ENCODE measurements at regions not wholly inside any gene's neighbourhood (a gene's known extent, or its start where the extent isn't known, plus 50 kb on each side); places are given as distances from the start of the nearest gene placed in this dataset.

DNA sequence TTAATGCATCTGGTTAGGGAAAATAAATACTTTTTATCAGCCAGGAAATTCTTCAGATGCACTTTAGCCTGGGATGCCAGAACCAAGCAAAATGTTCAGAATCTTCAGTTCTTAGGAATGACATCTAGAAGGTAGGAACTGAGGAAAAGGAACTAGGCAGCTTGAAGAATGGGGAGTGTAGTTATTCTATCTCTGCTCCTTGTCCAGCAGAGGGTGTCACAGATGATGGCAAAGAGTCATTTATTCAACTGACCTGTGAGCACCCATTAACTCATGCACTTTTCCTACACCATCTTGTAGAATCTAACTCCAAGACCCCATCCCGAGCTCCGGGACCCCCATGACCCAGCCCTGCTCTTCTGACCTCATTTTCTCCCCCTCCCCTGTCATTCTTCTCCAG lies 122.1 kb upstream of the ISX start:
- DNase-seq = no peak

GRCh38 chr22:34946339-34946985 lies 119.5 kb upstream of the ISX start:
- no peak for DNase-seq

GRCh38 chr22:34950489-34950888 lies 115.5 kb upstream of the ISX start:
- DNase-seq = no peak

GRCh38 chr22:34951212-34951611 lies 114.7 kb upstream of the ISX start:
- no peak for DNase-seq

DNA sequence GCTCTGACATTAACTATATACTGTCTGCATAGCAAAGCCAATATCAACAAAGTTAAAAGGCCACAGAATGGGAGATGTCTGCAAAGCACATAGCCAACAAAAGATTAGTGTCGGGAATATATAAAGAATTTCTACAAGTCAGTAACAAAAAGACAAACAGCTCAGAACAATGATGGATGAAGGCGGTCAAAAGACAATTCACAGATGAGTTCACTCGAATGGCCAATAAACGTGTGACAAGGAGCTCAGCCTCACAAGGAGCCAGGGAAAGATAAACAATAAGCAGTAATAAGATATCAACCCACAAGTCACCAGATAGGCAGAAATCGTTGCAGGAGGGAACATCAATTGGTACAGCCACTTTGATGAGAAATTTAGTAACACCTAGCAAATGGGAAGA lies 106.0 kb upstream of the ISX start:
- DNase-seq = no peak

- no peak for DNase-seq
Observed at GRCh38 chr22:34966980-34967565, 98.9 kb upstream of the ISX start.

DNA sequence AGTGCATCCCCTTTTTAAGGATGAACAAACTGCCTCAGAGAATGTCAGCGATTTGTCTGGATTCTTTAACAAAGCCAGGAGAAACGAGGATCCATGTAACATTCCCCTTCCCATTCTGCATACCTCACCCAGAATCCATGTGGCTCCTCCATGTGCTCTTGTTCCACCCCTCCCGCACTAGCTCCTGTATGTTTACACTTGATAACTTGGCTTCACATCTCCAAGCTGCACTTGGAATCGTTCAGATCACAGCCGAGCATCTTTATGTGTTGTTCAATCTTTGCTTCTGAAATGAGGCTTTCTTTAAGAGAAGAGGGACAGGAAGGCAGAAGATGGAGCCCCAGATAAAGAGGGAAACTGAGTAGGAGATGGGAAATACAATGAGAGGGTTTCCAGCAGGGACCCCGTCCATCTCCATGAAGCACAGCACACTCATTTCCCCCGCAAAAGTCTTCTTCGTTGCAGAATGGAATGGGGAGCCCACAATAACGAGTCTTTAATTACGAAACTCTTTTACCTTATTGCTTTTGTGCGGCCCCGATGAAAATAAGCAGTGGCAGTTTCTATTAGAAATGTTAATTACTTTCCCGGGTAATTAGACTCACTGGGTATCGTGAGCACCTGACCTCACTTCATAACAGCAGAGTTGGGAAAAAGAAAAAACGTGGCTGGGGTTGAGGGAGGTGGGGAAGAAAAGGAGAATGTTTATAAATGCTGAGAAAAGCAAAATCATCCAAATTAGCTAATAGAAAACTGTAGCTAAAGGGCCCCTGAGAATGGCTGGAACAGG lies 96.8 kb upstream of the ISX start:
- no peak for DNase-seq

GRCh38 chr22:34971456-34971855 lies 94.5 kb upstream of the ISX start:
- no peak for DNase-seq

GRCh38 chr22:34972191-34972897 lies 93.6 kb upstream of the ISX start:
- DNase-seq = no peak

- no peak for DNase-seq
Observed at GRCh38 chr22:34973016-34973415, 92.9 kb upstream of the ISX start.

DNA sequence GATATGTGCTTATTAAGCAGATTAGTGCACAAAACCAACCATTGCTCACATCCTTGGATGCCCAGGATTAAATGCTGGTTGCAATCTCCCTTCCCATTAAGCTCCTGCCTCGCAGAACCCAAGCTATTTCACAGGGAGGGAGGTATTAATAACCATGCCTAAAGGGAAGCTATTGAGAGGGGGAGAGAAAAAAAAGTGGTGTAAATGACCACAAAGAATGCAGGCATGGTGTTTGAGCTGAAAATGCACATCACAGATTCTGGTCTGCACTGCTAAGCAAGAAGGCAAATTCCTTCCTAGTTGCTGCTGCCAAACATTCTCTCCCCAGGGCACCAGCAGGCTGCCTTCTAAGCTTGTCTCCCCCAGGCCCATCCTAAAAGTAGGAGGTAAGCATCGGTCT lies 92.0 kb upstream of the ISX start:
- DNase-seq = no peak

GRCh38 chr22:34975721-34976120 lies 90.2 kb upstream of the ISX start:
- DNase-seq = no peak

GRCh38 chr22:34976474-34976873 lies 89.5 kb upstream of the ISX start:
- DNase-seq = no peak

DNA sequence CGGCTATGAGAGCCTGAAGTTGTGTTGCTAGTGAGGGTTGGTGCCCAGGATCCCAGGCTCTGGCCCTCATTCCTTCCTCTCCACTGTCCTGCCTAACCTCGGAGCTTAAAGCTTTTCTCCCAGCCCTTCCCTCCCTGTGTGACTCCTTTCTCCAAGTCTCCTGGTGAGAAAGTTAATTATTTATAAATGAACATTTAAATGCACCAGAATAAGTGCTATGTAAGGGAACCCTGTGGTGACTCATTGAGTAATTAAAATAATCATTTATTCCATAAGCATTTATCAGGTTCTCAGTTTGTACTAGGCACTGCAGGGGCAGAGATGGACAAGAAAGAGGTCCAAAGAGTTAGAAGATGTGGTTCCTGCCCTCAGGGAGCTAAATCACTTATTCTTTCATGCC lies 89.1 kb upstream of the ISX start:
- no peak for DNase-seq

- DNase-seq = no peak
Observed at GRCh38 chr22:34986523-34986922, 79.4 kb upstream of the ISX start.

GRCh38 chr22:34992672-34993071 lies 73.3 kb upstream of the ISX start:
- DNase-seq = no peak

DNA sequence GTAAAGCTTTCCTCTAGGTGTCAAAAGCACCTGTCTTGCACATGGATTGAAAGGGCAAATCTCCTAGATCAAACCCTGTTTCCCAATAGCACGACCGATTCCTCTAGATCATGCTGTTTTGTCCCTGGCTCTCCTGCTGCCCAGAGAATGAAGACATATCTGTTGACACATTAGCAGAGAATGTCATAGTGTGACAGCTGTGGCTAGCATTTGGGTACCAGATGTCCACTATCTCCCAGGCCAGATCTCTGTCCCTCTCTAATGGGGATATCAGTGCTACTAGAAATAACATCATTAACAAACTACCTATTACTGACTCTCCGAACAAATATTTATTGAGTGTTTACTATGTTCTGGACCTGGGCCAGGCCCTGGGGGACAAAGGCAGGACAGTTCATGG lies 72.4 kb upstream of the ISX start:
- no peak for DNase-seq

DNA sequence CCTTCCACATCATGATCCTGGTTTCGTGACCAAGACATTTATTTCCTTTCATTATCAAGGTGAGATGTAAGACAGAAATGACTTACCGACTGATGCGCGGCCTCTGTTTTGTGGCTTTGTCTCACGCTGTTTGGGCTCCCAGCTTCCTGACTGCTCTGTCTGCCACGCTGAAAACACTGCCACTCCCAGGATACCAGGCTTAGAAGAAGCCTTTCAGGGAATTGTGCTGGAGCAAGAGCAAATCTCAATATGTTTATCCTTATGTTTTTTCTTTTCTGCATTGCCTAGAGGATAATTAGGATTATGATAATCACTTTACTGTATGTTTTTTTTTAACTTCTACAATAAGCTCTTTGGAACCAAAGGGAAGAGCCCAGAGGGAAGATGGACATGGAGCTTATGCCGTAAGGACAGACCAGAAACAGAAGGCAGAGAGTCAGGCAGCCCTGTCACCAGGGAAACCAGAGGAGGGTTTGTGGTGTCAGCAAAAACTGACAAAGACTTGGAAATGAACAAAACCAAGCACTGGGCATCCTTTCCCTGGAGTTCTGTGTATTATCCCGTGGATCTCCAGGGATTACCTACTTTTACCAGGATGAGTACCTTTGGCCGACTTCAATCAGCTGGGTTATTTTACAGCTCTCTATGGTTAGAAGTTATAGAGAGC lies 68.2 kb upstream of the ISX start:
- no peak for DNase-seq

GRCh38 chr22:34998921-34999320 lies 67.0 kb upstream of the ISX start:
- DNase-seq = no peak

DNA sequence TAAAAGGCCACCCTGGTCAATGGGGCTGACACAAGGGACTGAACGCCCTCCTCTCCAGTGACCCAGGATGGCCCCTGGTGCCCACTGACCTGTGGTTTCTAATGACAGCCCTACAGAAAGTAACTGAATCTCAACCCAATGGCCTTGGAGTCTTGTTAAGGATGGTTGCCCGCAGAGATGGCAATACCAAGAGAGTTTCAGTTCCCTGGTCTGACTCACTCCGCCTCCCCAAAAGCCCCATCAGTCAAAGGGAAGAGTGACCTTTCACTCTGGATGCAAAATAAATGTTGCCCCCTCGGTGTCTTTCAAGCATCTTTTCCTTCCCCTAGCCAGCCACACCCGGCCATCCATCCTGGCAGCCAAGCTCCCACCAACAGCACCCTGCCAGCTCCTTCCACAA lies 57.7 kb upstream of the ISX start:
- DNase-seq = no peak

GRCh38 chr22:35010543-35010942 lies 55.4 kb upstream of the ISX start:
- DNase-seq = no peak

- no peak for DNase-seq
Observed at GRCh38 chr22:35014812-35015211, 51.1 kb upstream of the ISX start.
